BJ (cell line): ENCODE measurements at regions not wholly inside any gene's neighbourhood (a gene's known extent, or its start where the extent isn't known, plus 50 kb on each side); places are given as distances from the start of the nearest gene placed in this dataset.
"Not testable (repeated sequence)": the region's sequence is repeated elsewhere in the genome, so short reads cannot be mapped to it uniquely, and the experiment has no call there.

ENCODE experiments used
- CTCF ChIA-PET: fragments of 350-600 bp; formaldehyde crosslinking; extraction: SDS; loops from one replicate; lab custom pipeline; 2021; ENCODE audit warnings: antibody characterized with exemption, inconsistent platforms; lab: Yijun Ruan, JAX
- POLR2A ChIA-PET: fragments of 300-600 bp; sonication (Branson Sonifier 250); formaldehyde crosslinking; extraction: SDS; loops from one replicate; lab custom pipeline; 2021; ENCODE audit warnings: antibody characterized with exemption; lab: Charles Lee
- DNase-seq: peaks from one replicate; pipeline ENCODE4 v3.0.0-alpha.2; 2011; ENCODE audit warnings: low read depth
- H3K27me3 ChIP-seq: 2 replicates; pipeline ENCODE4 v1.6.0; 2011; ENCODE audit warnings: low read length; ENCODE audit not compliant: control insufficient read depth, insufficient read depth
- H3K36me3 ChIP-seq: 2 replicates; pipeline ENCODE4 v1.5.1; 2011; ENCODE audit warnings: low read length; ENCODE audit not compliant: control insufficient read depth, insufficient read depth
- H3K4me3 ChIP-seq: 2 replicates; pipeline ENCODE4 v1.5.1; 2011; ENCODE audit warnings: low read depth, mild to moderate bottlenecking, control low read depth, low read length
- CTCF ChIP-seq: IDR thresholded peaks from 2 replicates; pipeline ENCODE4 v1.5.1; 2011; ENCODE audit warnings: low read depth, mild to moderate bottlenecking, control low read depth, inconsistent platforms, low read length, moderate library complexity; ENCODE audit not compliant: insufficient read depth

GRCh38 chr7:142571581-142571980, 177.7 kb upstream of the PRSS1 start:
- Histone ChIP-seq H3K27me3 (no peaks in the 10 kb centered on the region), H3K36me3 (no peaks in the 10 kb centered on the region), H3K4me3 (no peak overlapping the region)
- CTCF ChIA-PET: interaction anchor here (0.6 to 4.7 kb wide), 8 partner anchors 9 to 112 kb away, joined by 3 to 24 read pairs (median 9); no protein-coding TSS in a partner anchor
- TF ChIP-seq CTCF: no peak
- no peak for DNase-seq
- POLR2A ChIA-PET: interaction anchor here (0.5 kb wide), 1 partner anchor 34 kb away, joined by 3 read pairs; no protein-coding TSS in a partner anchor

- POLR2A ChIA-PET: no interaction called here
- no peak for TF ChIP-seq CTCF
- Histone ChIP-seq H3K36me3 (no peaks in the 10 kb centered on the region), H3K4me3 (no peak overlapping the region), H3K27me3 (no peaks in the 10 kb centered on the region)
- no peak for DNase-seq
- CTCF ChIA-PET: interaction anchor here (0.8 to 4.7 kb wide), 7 partner anchors 8 to 35 kb away, joined by 3 to 24 read pairs (median 13); no protein-coding TSS in a partner anchor
These were observed 179.4 kb upstream of the PRSS1 start for GRCh38 chr7:142569851-142570250.

- DNase-seq: peak; percentile 67
- no peaks in the 10 kb centered on the region for H3K36me3 ChIP-seq
- H3K27me3 ChIP-seq: no peaks in the 10 kb centered on the region
- CTCF ChIA-PET: interaction anchor here (1.1 to 4.7 kb wide), 4 partner anchors 10 to 33 kb away, joined by 4 to 24 read pairs (median 20); no protein-coding TSS in a partner anchor
- no peak overlapping the region for H3K4me3 ChIP-seq
- no peak for TF ChIP-seq CTCF
- POLR2A ChIA-PET: no interaction called here
These were observed 180.7 kb upstream of the PRSS1 start for GRCh38 chr7:142568435-142569097.

GRCh38 chr7:142567201-142568075, 181.8 kb upstream of the PRSS1 start:
- no peaks in the 10 kb centered on the region for H3K27me3 ChIP-seq
- no peaks in the 10 kb centered on the region for H3K36me3 ChIP-seq
- POLR2A ChIA-PET: no interaction called here
- no peak for DNase-seq
- CTCF ChIA-PET: interaction anchor here (1.1 to 4.7 kb wide), 3 partner anchors 9 to 32 kb away, joined by 3 to 18 read pairs (median 7); no protein-coding TSS in a partner anchor
- no peak overlapping the region for H3K4me3 ChIP-seq
- no peak for TF ChIP-seq CTCF

- Histone ChIP-seq H3K36me3 (no peaks in the 10 kb centered on the region), H3K27me3 (no peaks in the 10 kb centered on the region), H3K4me3 (no peak overlapping the region)
- ChIA-PET CTCF (interaction anchor here (1.1 to 1.6 kb wide), 2 partner anchors 22 to 31 kb away, joined by 3 to 7 read pairs; no protein-coding TSS in a partner anchor), POLR2A (no interaction called here)
- no peak for TF ChIP-seq CTCF
- DNase-seq: no peak
These were observed 183.0 kb upstream of the PRSS1 start for GRCh38 chr7:142566271-142566670.

- POLR2A ChIA-PET, DNase-seq: not testable (repeated sequence)
These were observed 185.1 kb upstream of the PRSS1 start for GRCh38 chr7:142564125-142564524.

More at GRCh38 chr7:142564125-142564524, 185.1 kb upstream of the PRSS1 start:
- H3K27me3 ChIP-seq, H3K4me3 ChIP-seq, H3K36me3 ChIP-seq: not testable (repeated sequence)
- CTCF ChIA-PET: interaction anchor here (1.7 kb wide), 1 partner anchor 29 kb away, joined by 11 read pairs; no protein-coding TSS in a partner anchor
